HepG2 (cell line): ENCODE measurements at regions not wholly inside any gene's neighbourhood (a gene's known extent, or its start where the extent isn't known, plus 50 kb on each side); places are given as distances from the start of the nearest gene placed in this dataset.

Experiments
- ATAC-seq: fragments of 200-7000 bp; cut with Tn5 transposase; 3 replicates; pipeline ENCODE4 v1.9.1; 2020; ENCODE audit warnings: mild to moderate bottlenecking, moderate library complexity
- BruUV-seq: library from RNA; stranded (reverse); fragments of 400-500 nt; replicated peaks from 2 replicates; lab custom pipeline; 2021; lab: Mats Ljungman, UMichigan
- CTCF ChIA-PET: fragments of 300-600 bp; formaldehyde crosslinking; extraction: SDS; loops from one replicate; lab custom pipeline; 2021; ENCODE audit warnings: low total read pairs, inconsistent platforms, low intra/inter-chr PET ratio; lab: Yijun Ruan, JAX
- POLR2A ChIA-PET: fragments of 350-600 bp; sonication (Branson Sonifier 250); formaldehyde crosslinking; loops from one replicate; lab custom pipeline; 2020; ENCODE audit warnings: antibody characterized with exemption, inconsistent platforms; lab: Yijun Ruan, JAX
- DNase-seq: peaks from one replicate; pipeline ENCODE4 v3.0.0-alpha.2; 2015; ENCODE audit warnings: low spot score
- FAIRE-seq: peaks from 3 replicates; lab custom pipeline; 2011; peaks lifted over from hg19 to GRCh38; lab: Jason Lieb, UNC
- H2AFZ ChIP-seq: one replicate; pipeline ENCODE4 v1.6.1; 2011; ENCODE audit warnings: low read length, inconsistent platforms
- H3K27ac ChIP-seq: fragments of 300-600 bp; 3 replicates; pipeline ENCODE4 v1.8.0; 2011; ENCODE audit warnings: mixed run types, mild to moderate bottlenecking, mixed read lengths, low read length, inconsistent platforms; ENCODE audit not compliant: insufficient read depth; ENCODE audit errors: extremely low read length
- H3K27me3 ChIP-seq, 2 experiments: fragments of 200-600 bp in 1 of 2; 2 replicates in 1 of 2; 3 replicates in 1 of 2; pipeline versions ENCODE4 v1.6.0 to v1.8.0; 2011; ENCODE audit warnings: low read length in 2 of 2, mild to moderate bottlenecking in 2 of 2, moderate library complexity in 2 of 2, inconsistent platforms in 1 of 2; ENCODE audit not compliant: insufficient read depth in 2 of 2, control insufficient read depth in 1 of 2
- H3K36me3 ChIP-seq, 2 experiments: fragments of 200-600 bp in 1 of 2; replicated peaks in 1 of 2; 2 replicates in 1 of 2; 3 replicates in 1 of 2; pipeline versions ENCODE4 v1.5.1 to v1.8.0; 2011; ENCODE audit warnings: low read length in 2 of 2, inconsistent platforms in 1 of 2; ENCODE audit not compliant: insufficient read depth in 2 of 2, control insufficient read depth in 1 of 2
- H3K4me1 ChIP-seq: 2 replicates; pipeline ENCODE4 v1.5.1; 2012; ENCODE audit warnings: low read length, inconsistent platforms; ENCODE audit not compliant: insufficient read depth
- H3K4me2 ChIP-seq: 2 replicates; pipeline ENCODE4 v1.6.0; 2011; ENCODE audit warnings: low read depth, low read length, inconsistent platforms
- H3K4me3 ChIP-seq, 3 experiments: fragments of 200-600 bp in 1 of 3; sonication (generic), shearing (Covaris generic) in 1 of 3; replicated peaks in 1 of 3; 2 replicates each; pipeline ENCODE4 v1.5.1; 2011 to 2016; ENCODE audit warnings: low read length in 3 of 3, inconsistent platforms in 2 of 3, low read depth in 2 of 3, mild to moderate bottlenecking in 2 of 3, control low read depth in 1 of 3, mixed read lengths in 1 of 3; ENCODE audit not compliant: insufficient read depth in 1 of 3
- H3K79me2 ChIP-seq: one replicate; pipeline ENCODE4 v1.6.1; 2011; ENCODE audit warnings: low read length, inconsistent platforms; ENCODE audit not compliant: insufficient read depth
- H3K9ac ChIP-seq: 2 replicates; pipeline ENCODE4 v1.6.0; 2011; ENCODE audit warnings: mild to moderate bottlenecking, low read depth, low read length, inconsistent platforms; ENCODE audit not compliant: insufficient read depth
- H3K9me3 ChIP-seq: 2 replicates; pipeline ENCODE4 v1.5.1; 2012; ENCODE audit warnings: mild to moderate bottlenecking, low read length
- H4K20me1 ChIP-seq: 2 replicates; pipeline ENCODE4 v1.6.0; 2011; ENCODE audit warnings: inconsistent platforms, mild to moderate bottlenecking, low read length, moderate library complexity; ENCODE audit not compliant: insufficient read depth
- ARHGAP35 ChIP-seq: sonication (generic); formaldehyde crosslinking; IDR thresholded peaks from 2 replicates; pipeline ENCODE4 v1.9.0; 2022; ENCODE audit warnings: mild to moderate bottlenecking, inconsistent platforms, moderate library complexity, missing genetic modification reagents, borderline replicate concordance
- MAFF ChIP-seq: IDR thresholded peaks from 2 replicates; pipeline ENCODE4 v1.6.1; 2011; ENCODE audit warnings: low read depth, low read length, improper control_type of control experiment
- MAFK ChIP-seq, 2 experiments: IDR thresholded peaks in 1 of 2; conservative IDR thresholded peaks in 1 of 2; 2 replicates each; pipeline ENCODE4 v1.6.1; 2011; ENCODE audit warnings: improper control_type of control experiment in 2 of 2, low read length in 2 of 2
- MLX ChIP-seq: IDR thresholded peaks from 2 replicates; pipeline ENCODE4 v1.6.1; 2016
- SAFB2 ChIP-seq: sonication (generic); formaldehyde crosslinking; IDR thresholded peaks from 2 replicates; pipeline ENCODE4 v1.5.1; 2020; ENCODE audit warnings: missing genetic modification reagents, low read depth, mild to moderate bottlenecking, borderline replicate concordance
- SIN3A ChIP-seq: IDR thresholded peaks from 2 replicates; pipeline ENCODE4 v1.6.1; 2011; ENCODE audit warnings: low read depth, mild to moderate bottlenecking, control low read depth, low read length, borderline replicate concordance
- ZNF678 ChIP-seq: sonication (generic); formaldehyde crosslinking; IDR thresholded peaks from 2 replicates; pipeline ENCODE4 v1.4.0; 2020; ENCODE audit warnings: mild to moderate bottlenecking, missing genetic modification reagents
- in situ Hi-C: cut with HindIII; loops from 2 replicates; pipeline ENCODE4 v1.10.0; 2017; ENCODE audit warnings: low pct_unique_long_range_greater_than_20kb; ENCODE audit not compliant: extremely low pct_ligation_motif_present
- intact Hi-C: fragments of 100-400 bp; cut with micrococcal nuclease; formaldehyde crosslinking; loops from one replicate; pipeline ENCODE4 v1.10.0; 2022; ENCODE audit not compliant: unreplicated experiment

- TF ChIP-seq ZNF678 (CRISPR knock-in tag) (no peak), MLX (CRISPR knock-in tag) (no peak), SIN3A (no peak)
- TF ChIP-seq, all 625 proteins: peak for 0
Measured at GRCh38 chr9:113756476-113757192, 119.5 kb upstream of the ZNF618 start (continued).

GRCh38 chr9:113763429-113763828 is 112.7 kb upstream of the ZNF618 start:
- H3K27me3 ChIP-seq = no peaks in the 10 kb centered on the region
- H4K20me1 ChIP-seq = no peaks in the 10 kb centered on the region
- no peak overlapping the region for H3K27ac ChIP-seq
- peaks cover 8% of the 10 kb centered on the region; the same call in 1 of the 2 replicates for H3K9me3 ChIP-seq
- ChIA-PET POLR2A (no interaction called here), CTCF (no interaction called here)
- TF ChIP-seq SAFB2 = no peak
- TF ChIP-seq ARHGAP35 = no peak
- TF ChIP-seq MAFF = 0 out of 2 replicates have a peak, but pooled peaks have one; percentile 29
- peak in 1 of 2 experiments; percentile 55; a peak in 2 of 4 replicates for TF ChIP-seq MAFK (conservative IDR thresholded peaks at IDR 0.05 in 1 of 2, IDR thresholded peaks at IDR 0.05 in 1 of 2; ENCODE audit: low read length in 2 of 2)
- no peak overlapping the region for H2AFZ ChIP-seq
- DNase-seq (no peak), ATAC-seq (no peak), FAIRE-seq (no peak)
- H3K4me1 ChIP-seq = no peaks in the 10 kb centered on the region
- BruUV-seq = no TSS peak
- no peaks in the 10 kb centered on the region for H3K36me3 ChIP-seq
- in situ Hi-C loops = no loop called here
- intact Hi-C loops = no loop called here
- H3K4me3 ChIP-seq = no peak overlapping the region
- H3K4me2 ChIP-seq = no peak overlapping the region
- H3K9ac ChIP-seq = no peak overlapping the region
- H3K79me2 ChIP-seq = no peaks in the 10 kb centered on the region
